ENCODE measurements at regions not wholly inside any gene's neighbourhood (a gene's known extent, or its start where the extent isn't known, plus 50 kb on each side); places are given as distances from the start of the nearest gene placed in this dataset.

- Histone ChIP-seq H3K4me2 (ENCODE audit: low read length) (no peak overlapping the region), H3K4ac (ENCODE audit: low read depth, low read length) (no peak overlapping the region), H3K27ac (ENCODE audit: low read depth, low read length) (no peak overlapping the region), H3K79me2 (ENCODE audit: control insufficient read depth, insufficient read depth, low read length) (no peaks in the 10 kb centered on the region), H2AK5ac (ENCODE audit: low read length) (no peak overlapping the region), H3K79me1 (ENCODE audit: low read length) (no peaks in the 10 kb centered on the region), H3K18ac (ENCODE audit: low read length) (no peak overlapping the region), H3K56ac (ENCODE audit: low read length) (no peak overlapping the region), H4K8ac (ENCODE audit: low read depth, low read length) (no peak overlapping the region), H3K9ac (ENCODE audit: low read length) (no peak overlapping the region), H2BK15ac (replicated peaks; ENCODE audit: low read depth) (no peak overlapping the region), H3K27me3 (ENCODE audit: insufficient read depth, low read length, poor library complexity) (no peaks in the 10 kb centered on the region), H3K23ac (ENCODE audit: low read length) (no peak overlapping the region), H3K4me1 (ENCODE audit: control insufficient read depth, low read depth, low read length) (no peaks in the 10 kb centered on the region), H2BK5ac (ENCODE audit: low read length) (no peak overlapping the region), H2BK120ac (ENCODE audit: low read depth, low read length) (no peak overlapping the region), H4K5ac (ENCODE audit: low read length) (no peak overlapping the region), H3K36me3 (ENCODE audit: control insufficient read depth, insufficient read depth, low read length) (no peaks in the 10 kb centered on the region), H3K4me3 (ENCODE audit: low read length) (no peak overlapping the region)
- no peak for DNase-seq
- no CpG with 5 or more reads among the region's 4 CpGs for WGBS (ENCODE audit: extremely low coverage, insufficient coverage, low lambda C conversion rate)
These were observed 373.2 kb upstream of the CNR1 start for GRCh38 chr6:88539295-88539764.

GRCh38 chr6:88538840-88539239, 372.7 kb upstream of the CNR1 start:
- WGBS (ENCODE audit: extremely low coverage, insufficient coverage, low lambda C conversion rate) = no CpG with 5 or more reads among the region's 3 CpGs
- Histone ChIP-seq H2BK15ac (replicated peaks; ENCODE audit: low read depth) (no peak overlapping the region), H3K27me3 (ENCODE audit: insufficient read depth, low read length, poor library complexity) (no peaks in the 10 kb centered on the region), H3K9ac (ENCODE audit: low read length) (no peak overlapping the region), H3K18ac (ENCODE audit: low read length) (no peak overlapping the region), H3K23ac (ENCODE audit: low read length) (no peak overlapping the region), H3K56ac (ENCODE audit: low read length) (no peak overlapping the region), H3K27ac (ENCODE audit: low read depth, low read length) (no peak overlapping the region), H2AK5ac (ENCODE audit: low read length) (no peak overlapping the region), H4K5ac (ENCODE audit: low read length) (no peak overlapping the region), H2BK5ac (ENCODE audit: low read length) (no peak overlapping the region), H3K4me2 (ENCODE audit: low read length) (no peak overlapping the region), H3K36me3 (ENCODE audit: control insufficient read depth, insufficient read depth, low read length) (no peaks in the 10 kb centered on the region), H4K8ac (ENCODE audit: low read depth, low read length) (no peak overlapping the region), H3K4me1 (ENCODE audit: control insufficient read depth, low read depth, low read length) (no peaks in the 10 kb centered on the region), H3K79me2 (ENCODE audit: control insufficient read depth, insufficient read depth, low read length) (no peaks in the 10 kb centered on the region), H2BK120ac (ENCODE audit: low read depth, low read length) (no peak overlapping the region), H3K4me3 (ENCODE audit: low read length) (no peak overlapping the region), H3K4ac (ENCODE audit: low read depth, low read length) (no peak overlapping the region), H3K79me1 (ENCODE audit: low read length) (no peaks in the 10 kb centered on the region)
- DNase-seq = no peak

GRCh38 chr6:88538130-88538706, 372.1 kb upstream of the CNR1 start:
- Histone ChIP-seq H3K23ac (ENCODE audit: low read length) (no peak overlapping the region), H3K4me1 (ENCODE audit: control insufficient read depth, low read depth, low read length) (no peaks in the 10 kb centered on the region), H2BK15ac (replicated peaks; ENCODE audit: low read depth) (no peak overlapping the region), H3K27me3 (ENCODE audit: insufficient read depth, low read length, poor library complexity) (no peaks in the 10 kb centered on the region), H2BK120ac (ENCODE audit: low read depth, low read length) (no peak overlapping the region), H2AK5ac (ENCODE audit: low read length) (no peak overlapping the region), H4K5ac (ENCODE audit: low read length) (no peak overlapping the region), H3K79me2 (ENCODE audit: control insufficient read depth, insufficient read depth, low read length) (no peaks in the 10 kb centered on the region), H3K4me3 (ENCODE audit: low read length) (no peak overlapping the region), H3K4ac (ENCODE audit: low read depth, low read length) (no peak overlapping the region), H3K9ac (ENCODE audit: low read length) (no peak overlapping the region), H3K36me3 (ENCODE audit: control insufficient read depth, insufficient read depth, low read length) (no peaks in the 10 kb centered on the region), H3K79me1 (ENCODE audit: low read length) (no peaks in the 10 kb centered on the region), H3K27ac (ENCODE audit: low read depth, low read length) (no peak overlapping the region), H2BK5ac (ENCODE audit: low read length) (no peak overlapping the region), H3K56ac (ENCODE audit: low read length) (no peak overlapping the region), H3K4me2 (ENCODE audit: low read length) (no peak overlapping the region), H3K18ac (ENCODE audit: low read length) (no peak overlapping the region), H4K8ac (ENCODE audit: low read depth, low read length) (no peak overlapping the region)
- DNase-seq = peak; percentile 84
- no CpG with 5 or more reads among the region's 4 CpGs for WGBS (ENCODE audit: extremely low coverage, insufficient coverage, low lambda C conversion rate)

- no peak for DNase-seq
- Histone ChIP-seq H2BK5ac (ENCODE audit: low read length) (no peak overlapping the region), H2AK5ac (ENCODE audit: low read length) (no peak overlapping the region), H3K18ac (ENCODE audit: low read length) (no peak overlapping the region), H3K4ac (ENCODE audit: low read depth, low read length) (no peak overlapping the region), H3K36me3 (ENCODE audit: control insufficient read depth, insufficient read depth, low read length) (no peaks in the 10 kb centered on the region), H3K79me2 (ENCODE audit: control insufficient read depth, insufficient read depth, low read length) (no peaks in the 10 kb centered on the region), H3K4me2 (ENCODE audit: low read length) (no peak overlapping the region), H2BK15ac (replicated peaks; ENCODE audit: low read depth) (no peak overlapping the region), H3K27ac (ENCODE audit: low read depth, low read length) (no peak overlapping the region), H3K56ac (ENCODE audit: low read length) (no peak overlapping the region), H3K9ac (ENCODE audit: low read length) (no peak overlapping the region), H3K4me1 (ENCODE audit: control insufficient read depth, low read depth, low read length) (no peaks in the 10 kb centered on the region), H2BK120ac (ENCODE audit: low read depth, low read length) (no peak overlapping the region), H3K27me3 (ENCODE audit: insufficient read depth, low read length, poor library complexity) (no peaks in the 10 kb centered on the region), H4K8ac (ENCODE audit: low read depth, low read length) (no peak overlapping the region), H3K4me3 (ENCODE audit: low read length) (no peak overlapping the region), H3K79me1 (ENCODE audit: low read length) (no peaks in the 10 kb centered on the region), H3K23ac (ENCODE audit: low read length) (no peak overlapping the region), H4K5ac (ENCODE audit: low read length) (no peak overlapping the region)
- WGBS (ENCODE audit: extremely low coverage, insufficient coverage, low lambda C conversion rate) = no CpG with 5 or more reads among the region's 11 CpGs
These were observed 370.0 kb upstream of the CNR1 start for GRCh38 chr6:88536071-88536625.

GRCh38 chr6:88535306-88535705, 369.2 kb upstream of the CNR1 start:
- Histone ChIP-seq H3K36me3 (ENCODE audit: control insufficient read depth, insufficient read depth, low read length) (no peaks in the 10 kb centered on the region), H3K23ac (ENCODE audit: low read length) (no peak overlapping the region), H3K56ac (ENCODE audit: low read length) (no peak overlapping the region), H3K18ac (ENCODE audit: low read length) (no peak overlapping the region), H3K4me3 (ENCODE audit: low read length) (no peak overlapping the region), H4K8ac (ENCODE audit: low read depth, low read length) (no peak overlapping the region), H3K4me1 (ENCODE audit: control insufficient read depth, low read depth, low read length) (no peaks in the 10 kb centered on the region), H3K79me1 (ENCODE audit: low read length) (no peaks in the 10 kb centered on the region), H3K27ac (ENCODE audit: low read depth, low read length) (no peak overlapping the region), H3K79me2 (ENCODE audit: control insufficient read depth, insufficient read depth, low read length) (no peaks in the 10 kb centered on the region), H2BK5ac (ENCODE audit: low read length) (no peak overlapping the region), H3K4ac (ENCODE audit: low read depth, low read length) (no peak overlapping the region), H4K5ac (ENCODE audit: low read length) (no peak overlapping the region), H3K4me2 (ENCODE audit: low read length) (no peak overlapping the region), H2BK15ac (replicated peaks; ENCODE audit: low read depth) (no peak overlapping the region), H3K9ac (ENCODE audit: low read length) (no peak overlapping the region), H3K27me3 (ENCODE audit: insufficient read depth, low read length, poor library complexity) (no peaks in the 10 kb centered on the region), H2AK5ac (ENCODE audit: low read length) (no peak overlapping the region), H2BK120ac (ENCODE audit: low read depth, low read length) (no peak overlapping the region)
- no peak for DNase-seq
- no CpG with 5 or more reads among the region's 1 CpG for WGBS (ENCODE audit: extremely low coverage, insufficient coverage, low lambda C conversion rate)
